ENCODE measurements at regions not wholly inside any gene's neighbourhood (a gene's known extent, or its start where the extent isn't known, plus 50 kb on each side); places are given as distances from the start of the nearest gene placed in this dataset.

- no peak for DNase-seq (ENCODE audit: low read depth in 2 of 2)
Measured at GRCh38 chr18:44546954-44547353, 133.7 kb upstream of the SETBP1 start.

GRCh38 chr18:44548291-44549221, 132.1 kb upstream of the SETBP1 start:
- Histone ChIP-seq H3K4me3 (replicated peaks in 1 of 4; ENCODE audit: control extremely low read depth in 1 of 4, insufficient read depth in 1 of 4, low read depth in 3 of 4, low read length in 4 of 4) (no peak overlapping the region), H3K27me3 (ENCODE audit: control insufficient read depth, insufficient read depth, low read length) (no peaks in the 10 kb centered on the region), H3K79me2 (ENCODE audit: control insufficient read depth, insufficient read depth, low read length) (no peaks in the 10 kb centered on the region), H3K36me3 (ENCODE audit: control insufficient read depth, insufficient read depth, low read length) (no peaks in the 10 kb centered on the region), H3K27ac (ENCODE audit: insufficient read depth, low read length) (no peak overlapping the region), H3K9me3 (ENCODE audit: control insufficient read depth, insufficient read depth, low read depth, low read length) (no peaks in the 10 kb centered on the region), H3K4me1 (ENCODE audit: control insufficient read depth, extremely low read depth, insufficient read depth, low read length) (no peaks in the 10 kb centered on the region), H4K20me1 (ENCODE audit: control insufficient read depth, extremely low read depth, insufficient read depth, low read length) (no peaks in the 10 kb centered on the region), H3K4me2 (ENCODE audit: extremely low read depth, insufficient read depth, low read length) (no peak overlapping the region), H2AFZ (ENCODE audit: low read length) (no peak overlapping the region), H3K9ac (ENCODE audit: insufficient read depth, low read length) (no peak overlapping the region)
- peak; percentile 41 to 74 for DNase-seq (ENCODE audit: low read depth in 2 of 2)
- no peak for TF ChIP-seq EZH2 (IDR thresholded peaks at IDR 0.05; ENCODE audit: low read length, missing control alignments)

More at GRCh38 chr18:44546954-44547353, 133.7 kb upstream of the SETBP1 start:
- Histone ChIP-seq H3K4me2 (ENCODE audit: extremely low read depth, insufficient read depth, low read length) (no peak overlapping the region), H3K27ac (ENCODE audit: insufficient read depth, low read length) (no peak overlapping the region), H3K36me3 (ENCODE audit: control insufficient read depth, insufficient read depth, low read length) (no peaks in the 10 kb centered on the region), H3K9me3 (ENCODE audit: control insufficient read depth, insufficient read depth, low read depth, low read length) (no peaks in the 10 kb centered on the region), H3K9ac (ENCODE audit: insufficient read depth, low read length) (no peak overlapping the region), H4K20me1 (ENCODE audit: control insufficient read depth, extremely low read depth, insufficient read depth, low read length) (no peaks in the 10 kb centered on the region), H3K27me3 (ENCODE audit: control insufficient read depth, insufficient read depth, low read length) (no peaks in the 10 kb centered on the region), H3K4me3 (replicated peaks in 1 of 4; ENCODE audit: control extremely low read depth in 1 of 4, insufficient read depth in 1 of 4, low read depth in 3 of 4, low read length in 4 of 4) (no peak overlapping the region), H3K79me2 (ENCODE audit: control insufficient read depth, insufficient read depth, low read length) (no peaks in the 10 kb centered on the region), H3K4me1 (ENCODE audit: control insufficient read depth, extremely low read depth, insufficient read depth, low read length) (no peaks in the 10 kb centered on the region), H2AFZ (ENCODE audit: low read length) (no peak overlapping the region)
- TF ChIP-seq, protein P1, sequence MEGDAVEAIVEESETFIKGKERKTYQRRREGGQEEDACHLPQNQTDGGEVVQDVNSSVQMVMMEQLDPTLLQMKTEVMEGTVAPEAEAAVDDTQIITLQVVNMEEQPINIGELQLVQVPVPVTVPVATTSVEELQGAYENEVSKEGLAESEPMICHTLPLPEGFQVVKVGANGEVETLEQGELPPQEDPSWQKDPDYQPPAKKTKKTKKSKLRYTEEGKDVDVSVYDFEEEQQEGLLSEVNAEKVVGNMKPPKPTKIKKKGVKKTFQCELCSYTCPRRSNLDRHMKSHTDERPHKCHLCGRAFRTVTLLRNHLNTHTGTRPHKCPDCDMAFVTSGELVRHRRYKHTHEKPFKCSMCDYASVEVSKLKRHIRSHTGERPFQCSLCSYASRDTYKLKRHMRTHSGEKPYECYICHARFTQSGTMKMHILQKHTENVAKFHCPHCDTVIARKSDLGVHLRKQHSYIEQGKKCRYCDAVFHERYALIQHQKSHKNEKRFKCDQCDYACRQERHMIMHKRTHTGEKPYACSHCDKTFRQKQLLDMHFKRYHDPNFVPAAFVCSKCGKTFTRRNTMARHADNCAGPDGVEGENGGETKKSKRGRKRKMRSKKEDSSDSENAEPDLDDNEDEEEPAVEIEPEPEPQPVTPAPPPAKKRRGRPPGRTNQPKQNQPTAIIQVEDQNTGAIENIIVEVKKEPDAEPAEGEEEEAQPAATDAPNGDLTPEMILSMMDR (conservative IDR thresholded peaks at IDR 0.05 in 1 of 2, IDR thresholded peaks at IDR 0.05 in 1 of 2; ENCODE audit: low read depth in 1 of 2, low read length in 2 of 2), result no peak
- TF ChIP-seq EZH2 (IDR thresholded peaks at IDR 0.05; ENCODE audit: low read length, missing control alignments), result no peak

GRCh38 chr18:44552706-44553105, 128.0 kb upstream of the SETBP1 start:
- H3K9me3 ChIP-seq (ENCODE audit: control insufficient read depth, insufficient read depth, low read depth, low read length), result no peaks in the 10 kb centered on the region
- H2AFZ ChIP-seq (ENCODE audit: low read length), result no peak overlapping the region
- no peaks in the 10 kb centered on the region for H3K79me2 ChIP-seq (ENCODE audit: control insufficient read depth, insufficient read depth, low read length)
- no peaks in the 10 kb centered on the region for H3K36me3 ChIP-seq (ENCODE audit: control insufficient read depth, insufficient read depth, low read length)
- H3K27me3 ChIP-seq (ENCODE audit: control insufficient read depth, insufficient read depth, low read length), result no peaks in the 10 kb centered on the region
- H3K27ac ChIP-seq (ENCODE audit: insufficient read depth, low read length), result no peak overlapping the region
- no peak overlapping the region for H3K9ac ChIP-seq (ENCODE audit: insufficient read depth, low read length)
- H4K20me1 ChIP-seq (ENCODE audit: control insufficient read depth, extremely low read depth, insufficient read depth, low read length), result no peaks in the 10 kb centered on the region
- no peak for TF ChIP-seq EZH2 (IDR thresholded peaks at IDR 0.05; ENCODE audit: low read length, missing control alignments)
- TF ChIP-seq, protein P1 (conservative IDR thresholded peaks at IDR 0.05 in 1 of 2, IDR thresholded peaks at IDR 0.05 in 1 of 2; ENCODE audit: low read depth in 1 of 2, low read length in 2 of 2), result no peak
- H3K4me2 ChIP-seq (ENCODE audit: extremely low read depth, insufficient read depth, low read length), result no peak overlapping the region
- H3K4me3 ChIP-seq (replicated peaks in 1 of 4; ENCODE audit: control extremely low read depth in 1 of 4, insufficient read depth in 1 of 4, low read depth in 3 of 4, low read length in 4 of 4), result no peak overlapping the region
- DNase-seq (ENCODE audit: low read depth in 2 of 2), result no peak
- no peaks in the 10 kb centered on the region for H3K4me1 ChIP-seq (ENCODE audit: control insufficient read depth, extremely low read depth, insufficient read depth, low read length)
